ENCODE measurements at regions not wholly inside any gene's neighbourhood (a gene's known extent, or its start where the extent isn't known, plus 50 kb on each side); places are given as distances from the start of the nearest gene placed in this dataset.
"Not testable (repeated sequence)": the region's sequence is repeated elsewhere in the genome, so short reads cannot be mapped to it uniquely, and the experiment has no call there.

- no peak overlapping the region for H3K27ac ChIP-seq (replicated peaks)
- no peak for TF ChIP-seq CTCF (IDR thresholded peaks at IDR 0.05; ENCODE audit: borderline replicate concordance)
- no peak overlapping the region for H3K4me3 ChIP-seq
- H3K9me3 ChIP-seq (replicated peaks): no peaks in the 10 kb centered on the region
- H3K36me3 ChIP-seq: no peaks in the 10 kb centered on the region
- H3K4me1 ChIP-seq: no peaks in the 10 kb centered on the region
- intact Hi-C loops (cut with micrococcal nuclease): no loop called here
- H3K27me3 ChIP-seq (ENCODE audit: low read depth): peaks cover 15% of the 10 kb centered on the region
- no peak for DNase-seq
Observed at GRCh38 chr12:108424026-108424425, 84.9 kb upstream of the CMKLR1 start.

GRCh38 chr12:108423486-108423885, 84.4 kb upstream of the CMKLR1 start:
- Histone ChIP-seq H3K27ac (replicated peaks) (no peak overlapping the region), H3K4me3 (no peak overlapping the region), H3K36me3 (no peaks in the 10 kb centered on the region), H3K9me3 (replicated peaks) (no peaks in the 10 kb centered on the region), H3K27me3 (ENCODE audit: low read depth) (peaks cover 15% of the 10 kb centered on the region), H3K4me1 (no peaks in the 10 kb centered on the region)
- TF ChIP-seq CTCF (IDR thresholded peaks at IDR 0.05; ENCODE audit: borderline replicate concordance): no peak
- intact Hi-C loops (cut with micrococcal nuclease): no loop called here
- no peak for DNase-seq

GRCh38 chr12:108421082-108421481, 82.0 kb upstream of the CMKLR1 start:
- H3K27ac ChIP-seq (replicated peaks); H3K4me3 ChIP-seq; H3K4me1 ChIP-seq; H3K36me3 ChIP-seq; H3K9me3 ChIP-seq (replicated peaks); H3K27me3 ChIP-seq (ENCODE audit: low read depth); intact Hi-C loops (cut with micrococcal nuclease); DNase-seq: not testable (repeated sequence)

GRCh38 chr12:108420421-108420820, 81.3 kb upstream of the CMKLR1 start:
- H3K4me1 ChIP-seq; intact Hi-C loops (cut with micrococcal nuclease); H3K27me3 ChIP-seq (ENCODE audit: low read depth); DNase-seq; H3K36me3 ChIP-seq; H3K27ac ChIP-seq (replicated peaks); H3K4me3 ChIP-seq; H3K9me3 ChIP-seq (replicated peaks): not testable (repeated sequence)

GRCh38 chr12:108419949-108420348, 80.8 kb upstream of the CMKLR1 start:
- H3K27ac ChIP-seq (replicated peaks): no peak overlapping the region
- no peaks in the 10 kb centered on the region for H3K4me1 ChIP-seq
- H3K27me3 ChIP-seq (ENCODE audit: low read depth): peaks cover 6% of the 10 kb centered on the region
- H3K36me3 ChIP-seq: no peaks in the 10 kb centered on the region
- H3K9me3 ChIP-seq (replicated peaks): peaks cover 4% of the 10 kb centered on the region
- TF ChIP-seq CTCF (IDR thresholded peaks at IDR 0.05; ENCODE audit: borderline replicate concordance): no peak
- no peak overlapping the region for H3K4me3 ChIP-seq
- no peak for DNase-seq
- intact Hi-C loops (cut with micrococcal nuclease): no loop called here

- DNase-seq: no peak
- Histone ChIP-seq H3K27me3 (ENCODE audit: low read depth) (peaks cover 17% of the 10 kb centered on the region), H3K4me3 (no peak overlapping the region), H3K4me1 (no peaks in the 10 kb centered on the region), H3K36me3 (no peaks in the 10 kb centered on the region), H3K9me3 (replicated peaks) (peaks cover 4% of the 10 kb centered on the region), H3K27ac (replicated peaks) (no peak overlapping the region)
- TF ChIP-seq CTCF (IDR thresholded peaks at IDR 0.05; ENCODE audit: borderline replicate concordance): no peak
- intact Hi-C loops (cut with micrococcal nuclease): no loop called here
Observed at GRCh38 chr12:108418164-108418890, 79.2 kb upstream of the CMKLR1 start.
